ENCODE measurements at regions not wholly inside any gene's neighbourhood (a gene's known extent, or its start where the extent isn't known, plus 50 kb on each side); places are given as distances from the start of the nearest gene placed in this dataset.

- no peak for TF ChIP-seq CTCF (conservative IDR thresholded peaks at IDR 0.05; ENCODE audit: low read depth, low read length)
- no peak for TF ChIP-seq POLR2A (IDR thresholded peaks at IDR 0.05; ENCODE audit: low read depth, low read length)
- TF ChIP-seq SMC3 (IDR thresholded peaks at IDR 0.05; ENCODE audit: low read depth, low read length) = no peak
- no peak for TF ChIP-seq RFX5 (IDR thresholded peaks at IDR 0.05; ENCODE audit: low read depth, low read length)
- no peak for TF ChIP-seq RCOR1 (IDR thresholded peaks at IDR 0.05; ENCODE audit: insufficient replicate concordance, low read length)
- no peak for TF ChIP-seq CEBPB (IDR thresholded peaks at IDR 0.05; ENCODE audit: low read depth, low read length)
- TF ChIP-seq RAD21 (IDR thresholded peaks at IDR 0.05; ENCODE audit: low read length) = no peak
- no peak for TF ChIP-seq MAFK (IDR thresholded peaks at IDR 0.05; ENCODE audit: low read depth, low read length)
- no peak for TF ChIP-seq NFE2L2 (IDR thresholded peaks at IDR 0.05; ENCODE audit: low read depth, low read length)
- TF ChIP-seq MAZ (IDR thresholded peaks at IDR 0.05; ENCODE audit: borderline replicate concordance, low read depth, low read length) = no peak
- TF ChIP-seq BHLHE40 (IDR thresholded peaks at IDR 0.05; ENCODE audit: low read depth, low read length) = no peak
- no peak for TF ChIP-seq USF2 (IDR thresholded peaks at IDR 0.05; ENCODE audit: low read depth, low read length)
- TF ChIP-seq FOS (IDR thresholded peaks at IDR 0.05; ENCODE audit: low read depth, low read length) = no peak
Observed at GRCh38 chr6:22717915-22718314, 148.5 kb downstream of the HDGFL1 start.
